ENCODE measurements at regions not wholly inside any gene's neighbourhood (a gene's known extent, or its start where the extent isn't known, plus 50 kb on each side); places are given as distances from the start of the nearest gene placed in this dataset.
A peak's percentile ranks its signal among the peaks of the same experiment; 100 is the strongest.

DNA sequence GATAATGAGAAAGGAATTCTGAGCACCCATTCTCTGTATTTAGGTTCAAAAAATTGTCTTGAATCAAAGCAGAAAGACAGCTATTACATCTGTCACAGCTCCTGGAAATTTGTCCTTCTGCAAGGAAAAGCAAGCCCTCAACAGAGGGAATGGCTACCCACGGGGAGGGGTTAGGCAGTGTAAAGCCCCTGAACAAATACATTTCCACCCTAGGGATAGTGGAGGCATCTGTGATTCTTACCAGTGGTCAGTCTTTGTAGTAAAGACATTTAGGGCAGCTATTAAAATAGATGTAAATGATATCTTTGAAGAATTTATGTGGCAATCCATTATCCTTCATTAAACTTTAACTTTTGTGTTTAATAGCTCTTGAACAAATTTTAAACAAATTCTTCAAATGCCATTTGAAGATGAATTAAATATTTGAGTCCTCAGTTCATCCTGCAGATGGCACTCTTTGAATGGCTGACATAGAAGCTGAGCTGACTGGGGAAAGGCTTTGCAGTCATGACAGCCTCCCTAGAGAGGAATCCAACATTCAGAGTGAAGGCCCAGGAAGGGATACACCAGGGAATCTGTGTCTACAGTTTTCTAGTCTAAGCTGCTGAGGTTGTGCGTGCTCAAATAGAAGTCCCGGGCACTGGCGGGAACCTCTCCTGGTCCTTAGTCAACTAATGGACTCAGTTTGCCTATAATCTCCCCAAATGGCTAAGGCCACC is 359.7 kb upstream of the ROPN1 start:
- H3K27me3 ChIP-seq (ENCODE audit: control insufficient read depth, insufficient read depth, low read length): peaks cover 5% of the 10 kb centered on the region
- no peaks in the 10 kb centered on the region for H3K36me3 ChIP-seq (ENCODE audit: control insufficient read depth, insufficient read depth, low read length)
- DNase-seq (ENCODE audit: low read depth): peak; percentile 66
- no peak for FAIRE-seq
- peak; percentile 44 for TF ChIP-seq CTCF (IDR thresholded peaks at IDR 0.05; ENCODE audit: insufficient read depth, low read length, severe bottlenecking)
- H3K4me3 ChIP-seq (ENCODE audit: low read depth, low read length): no peak overlapping the region

GRCh38 chr3:124352149-124352539 is 360.2 kb upstream of the ROPN1 start:
- no peaks in the 10 kb centered on the region for H3K36me3 ChIP-seq (ENCODE audit: control insufficient read depth, insufficient read depth, low read length)
- TF ChIP-seq CTCF (IDR thresholded peaks at IDR 0.05; ENCODE audit: insufficient read depth, low read length, severe bottlenecking): no peak
- H3K4me3 ChIP-seq (ENCODE audit: low read depth, low read length): no peak overlapping the region
- peaks cover 5% of the 10 kb centered on the region for H3K27me3 ChIP-seq (ENCODE audit: control insufficient read depth, insufficient read depth, low read length)
- DNase-seq (ENCODE audit: low read depth): no peak
- FAIRE-seq: no peak

GRCh38 chr3:124353691-124354090 is 361.8 kb upstream of the ROPN1 start:
- H3K4me3 ChIP-seq (ENCODE audit: low read depth, low read length): no peak overlapping the region
- peaks cover 5% of the 10 kb centered on the region for H3K27me3 ChIP-seq (ENCODE audit: control insufficient read depth, insufficient read depth, low read length)
- FAIRE-seq (no peak), DNase-seq (ENCODE audit: low read depth) (no peak)
- H3K36me3 ChIP-seq (ENCODE audit: control insufficient read depth, insufficient read depth, low read length): no peaks in the 10 kb centered on the region
- TF ChIP-seq CTCF (IDR thresholded peaks at IDR 0.05; ENCODE audit: insufficient read depth, low read length, severe bottlenecking): no peak

DNA sequence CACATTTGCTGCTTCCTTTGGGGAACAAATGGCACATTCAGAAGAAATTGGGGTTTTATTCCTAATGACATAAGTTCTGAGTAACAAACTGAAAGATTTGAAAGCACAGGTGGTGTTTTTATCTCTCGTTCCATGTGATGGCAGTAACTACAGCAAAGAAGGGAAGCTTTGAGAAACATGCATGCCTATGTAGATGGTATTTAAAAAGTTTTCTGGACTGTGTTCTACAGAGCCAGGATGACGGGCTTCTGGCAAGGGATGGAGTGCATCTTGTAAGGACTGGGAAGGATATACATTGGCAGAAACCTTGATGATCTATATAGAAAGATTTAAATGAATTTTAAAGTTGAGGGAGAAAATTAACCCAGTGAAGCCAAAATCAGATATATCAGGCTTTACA is 362.2 kb upstream of the ROPN1 start:
- FAIRE-seq: no peak
- no peak for TF ChIP-seq CTCF (IDR thresholded peaks at IDR 0.05; ENCODE audit: insufficient read depth, low read length, severe bottlenecking)

GRCh38 chr3:124358156-124358555 is 366.2 kb upstream of the ROPN1 start:
- peaks cover 7% of the 10 kb centered on the region for H3K27me3 ChIP-seq (ENCODE audit: control insufficient read depth, insufficient read depth, low read length)
- no peak for TF ChIP-seq CTCF (IDR thresholded peaks at IDR 0.05; ENCODE audit: insufficient read depth, low read length, severe bottlenecking)
- no peaks in the 10 kb centered on the region for H3K36me3 ChIP-seq (ENCODE audit: control insufficient read depth, insufficient read depth, low read length)
- FAIRE-seq (no peak), DNase-seq (ENCODE audit: low read depth) (no peak)
- H3K4me3 ChIP-seq (ENCODE audit: low read depth, low read length): no peak overlapping the region

More for the DNA sequence above, 362.2 kb upstream of the ROPN1 start:
- H3K36me3 ChIP-seq (ENCODE audit: control insufficient read depth, insufficient read depth, low read length): no peaks in the 10 kb centered on the region
- DNase-seq (ENCODE audit: low read depth): no peak
- no peak overlapping the region for H3K4me3 ChIP-seq (ENCODE audit: low read depth, low read length)
- peaks cover 5% of the 10 kb centered on the region for H3K27me3 ChIP-seq (ENCODE audit: control insufficient read depth, insufficient read depth, low read length)

DNA sequence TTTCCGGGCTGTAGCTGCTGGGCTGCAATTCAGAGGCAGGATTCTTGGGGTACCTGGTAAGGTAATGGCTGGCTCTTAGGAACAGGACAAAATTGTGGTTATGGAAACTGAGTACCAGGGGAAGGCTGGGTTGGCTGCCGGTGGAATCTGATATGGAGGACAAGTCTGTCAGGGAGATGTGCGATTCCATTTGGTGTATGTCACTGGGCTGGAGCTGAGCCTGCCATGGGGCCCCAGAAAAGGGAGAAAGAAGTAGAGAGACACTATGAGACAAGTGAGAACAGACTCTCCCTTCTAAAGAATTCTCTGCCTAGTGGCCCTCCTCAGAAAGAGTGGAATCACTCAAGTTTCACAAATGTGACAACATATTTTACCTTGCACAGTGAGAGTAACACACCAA is 368.2 kb upstream of the ROPN1 start:
- DNase-seq (ENCODE audit: low read depth): no peak
- no peak for FAIRE-seq

More for the DNA sequence above, 368.2 kb upstream of the ROPN1 start:
- Histone ChIP-seq H3K36me3 (ENCODE audit: control insufficient read depth, insufficient read depth, low read length) (no peaks in the 10 kb centered on the region), H3K27me3 (ENCODE audit: control insufficient read depth, insufficient read depth, low read length) (peaks cover 3% of the 10 kb centered on the region), H3K4me3 (ENCODE audit: low read depth, low read length) (no peak overlapping the region)
- no peak for TF ChIP-seq CTCF (IDR thresholded peaks at IDR 0.05; ENCODE audit: insufficient read depth, low read length, severe bottlenecking)

Data from bronchial epithelial cell (primary cell).